ENCODE measurements at regions not wholly inside any gene's neighbourhood (a gene's known extent, or its start where the extent isn't known, plus 50 kb on each side); places are given as distances from the start of the nearest gene placed in this dataset.

GRCh38 chr2:41965909-41966295, 81.9 kb upstream of the PKDCC start:
- no peak for TF ChIP-seq POLR2AphosphoS5 (IDR thresholded peaks at IDR 0.05)
- no peak for TF ChIP-seq CTCF (IDR thresholded peaks at IDR 0.05)

Measured in sigmoid colon (tissue), 4 donors.